HepG2 (cell line): ENCODE measurements at regions not wholly inside any gene's neighbourhood (a gene's known extent, or its start where the extent isn't known, plus 50 kb on each side); places are given as distances from the start of the nearest gene placed in this dataset.

Experiments used
- ATAC-seq: fragments of 200-7000 bp; cut with Tn5 transposase; 3 replicates; pipeline ENCODE4 v1.9.1; 2020; ENCODE audit warnings: mild to moderate bottlenecking, moderate library complexity
- BruUV-seq: library from RNA; stranded (reverse); fragments of 400-500 nt; replicated peaks from 2 replicates; lab custom pipeline; 2021; lab: Mats Ljungman, UMichigan
- CTCF ChIA-PET: fragments of 300-600 bp; formaldehyde crosslinking; extraction: SDS; loops from one replicate; lab custom pipeline; 2021; ENCODE audit warnings: low total read pairs, inconsistent platforms, low intra/inter-chr PET ratio; lab: Yijun Ruan, JAX
- POLR2A ChIA-PET: fragments of 350-600 bp; sonication (Branson Sonifier 250); formaldehyde crosslinking; loops from one replicate; lab custom pipeline; 2020; ENCODE audit warnings: antibody characterized with exemption, inconsistent platforms; lab: Yijun Ruan, JAX
- DNase-seq: peaks from one replicate; pipeline ENCODE4 v3.0.0-alpha.2; 2015; ENCODE audit warnings: low spot score
- FAIRE-seq: peaks from 3 replicates; lab custom pipeline; 2011; peaks lifted over from hg19 to GRCh38; lab: Jason Lieb, UNC
- H2AFZ ChIP-seq: one replicate; pipeline ENCODE4 v1.6.1; 2011; ENCODE audit warnings: low read length, inconsistent platforms
- H3K27ac ChIP-seq: fragments of 300-600 bp; 3 replicates; pipeline ENCODE4 v1.8.0; 2011; ENCODE audit warnings: mixed run types, mild to moderate bottlenecking, mixed read lengths, low read length, inconsistent platforms; ENCODE audit not compliant: insufficient read depth; ENCODE audit errors: extremely low read length
- H3K27me3 ChIP-seq, 2 experiments: fragments of 200-600 bp in 1 of 2; 2 replicates in 1 of 2; 3 replicates in 1 of 2; pipeline versions ENCODE4 v1.6.0 to v1.8.0; 2011; ENCODE audit warnings: low read length in 2 of 2, mild to moderate bottlenecking in 2 of 2, moderate library complexity in 2 of 2, inconsistent platforms in 1 of 2; ENCODE audit not compliant: insufficient read depth in 2 of 2, control insufficient read depth in 1 of 2
- H3K36me3 ChIP-seq, 2 experiments: fragments of 200-600 bp in 1 of 2; replicated peaks in 1 of 2; 2 replicates in 1 of 2; 3 replicates in 1 of 2; pipeline versions ENCODE4 v1.5.1 to v1.8.0; 2011; ENCODE audit warnings: low read length in 2 of 2, inconsistent platforms in 1 of 2; ENCODE audit not compliant: insufficient read depth in 2 of 2, control insufficient read depth in 1 of 2
- H3K4me1 ChIP-seq: 2 replicates; pipeline ENCODE4 v1.5.1; 2012; ENCODE audit warnings: low read length, inconsistent platforms; ENCODE audit not compliant: insufficient read depth
- H3K4me2 ChIP-seq: 2 replicates; pipeline ENCODE4 v1.6.0; 2011; ENCODE audit warnings: low read depth, low read length, inconsistent platforms
- H3K4me3 ChIP-seq, 3 experiments: fragments of 200-600 bp in 1 of 3; sonication (generic), shearing (Covaris generic) in 1 of 3; replicated peaks in 1 of 3; 2 replicates each; pipeline ENCODE4 v1.5.1; 2011 to 2016; ENCODE audit warnings: low read length in 3 of 3, inconsistent platforms in 2 of 3, low read depth in 2 of 3, mild to moderate bottlenecking in 2 of 3, control low read depth in 1 of 3, mixed read lengths in 1 of 3; ENCODE audit not compliant: insufficient read depth in 1 of 3
- H3K79me2 ChIP-seq: one replicate; pipeline ENCODE4 v1.6.1; 2011; ENCODE audit warnings: low read length, inconsistent platforms; ENCODE audit not compliant: insufficient read depth
- H3K9ac ChIP-seq: 2 replicates; pipeline ENCODE4 v1.6.0; 2011; ENCODE audit warnings: mild to moderate bottlenecking, low read depth, low read length, inconsistent platforms; ENCODE audit not compliant: insufficient read depth
- H3K9me3 ChIP-seq: 2 replicates; pipeline ENCODE4 v1.5.1; 2012; ENCODE audit warnings: mild to moderate bottlenecking, low read length
- H4K20me1 ChIP-seq: 2 replicates; pipeline ENCODE4 v1.6.0; 2011; ENCODE audit warnings: inconsistent platforms, mild to moderate bottlenecking, low read length, moderate library complexity; ENCODE audit not compliant: insufficient read depth
- CBFB ChIP-seq: sonication (generic); formaldehyde crosslinking; IDR thresholded peaks from 2 replicates; pipeline ENCODE4 v1.4.0; 2020; ENCODE audit warnings: missing genetic modification reagents
- MED8 ChIP-seq: sonication (generic); formaldehyde crosslinking; IDR thresholded peaks from 2 replicates; pipeline ENCODE4 v1.8.1; 2023; ENCODE audit warnings: mild to moderate bottlenecking, missing genetic modification reagents; ENCODE audit not compliant: insufficient replicate concordance
- PBX2 ChIP-seq: IDR thresholded peaks from 2 replicates; pipeline ENCODE4 v1.6.1; 2016; ENCODE audit warnings: control low read depth
- RAD21 ChIP-seq: fragments of 450-650 bp; formaldehyde crosslinking; IDR thresholded peaks from 2 replicates; pipeline ENCODE4 v1.5.0; 2020; ENCODE audit warnings: mild to moderate bottlenecking
- SMAD9 ChIP-seq: sonication (generic); formaldehyde crosslinking; IDR thresholded peaks from 2 replicates; pipeline ENCODE4 v1.5.1; 2020; ENCODE audit warnings: mild to moderate bottlenecking, missing genetic modification reagents
- SRSF9 ChIP-seq: fragments of 200-400 bp; formaldehyde crosslinking; IDR thresholded peaks from 2 replicates; pipeline ENCODE4 v1.6.1; 2018; ENCODE audit warnings: borderline replicate concordance, mild to moderate bottlenecking, low read depth, low read length; ENCODE audit not compliant: insufficient read depth, poor library complexity, severe bottlenecking
- TARDBP ChIP-seq: sonication (generic); formaldehyde crosslinking; IDR thresholded peaks from 2 replicates; pipeline ENCODE4 v1.8.0; 2022; ENCODE audit warnings: mild to moderate bottlenecking, missing genetic modification reagents
- TBX2 ChIP-seq: sonication (generic); formaldehyde crosslinking; IDR thresholded peaks from 2 replicates; pipeline ENCODE4 v1.5.0; 2020; ENCODE audit warnings: missing genetic modification reagents, mild to moderate bottlenecking, borderline replicate concordance
- TGIF2 ChIP-seq: IDR thresholded peaks from 2 replicates; pipeline ENCODE4 v1.6.1; 2016; ENCODE audit warnings: control low read depth, missing compliant biosample characterization
- THAP8 ChIP-seq: sonication (generic); formaldehyde crosslinking; IDR thresholded peaks from 2 replicates; pipeline ENCODE4 v1.5.1; 2020; ENCODE audit warnings: missing genetic modification reagents, mild to moderate bottlenecking, borderline replicate concordance
- TRIM24 ChIP-seq: sonication (generic); formaldehyde crosslinking; IDR thresholded peaks from 2 replicates; pipeline ENCODE4 v1.8.0; 2022; ENCODE audit warnings: mild to moderate bottlenecking, missing genetic modification reagents
- ZBTB20 ChIP-seq: sonication (generic); formaldehyde crosslinking; IDR thresholded peaks from 2 replicates; pipeline ENCODE4 v1.8.1; 2023; ENCODE audit warnings: missing genetic modification reagents, low read depth, mild to moderate bottlenecking, borderline replicate concordance
- ZNF17 ChIP-seq: sonication (generic); formaldehyde crosslinking; IDR thresholded peaks from 2 replicates; pipeline ENCODE4 v1.5.0; 2020; ENCODE audit warnings: mild to moderate bottlenecking, missing genetic modification reagents
- ZNF24 ChIP-seq: fragments of 450-650 bp; IDR thresholded peaks from 2 replicates; pipeline ENCODE4 v1.6.1; 2017; ENCODE audit warnings: antibody characterized with exemption, mild to moderate bottlenecking
- ZNF383 ChIP-seq: sonication (generic); formaldehyde crosslinking; IDR thresholded peaks from 2 replicates; pipeline ENCODE4 v1.4.0; 2020; ENCODE audit warnings: missing genetic modification reagents, mild to moderate bottlenecking, borderline replicate concordance
- ZNF501 ChIP-seq: sonication (generic); formaldehyde crosslinking; IDR thresholded peaks from 2 replicates; pipeline ENCODE4 v1.5.1; 2020; ENCODE audit warnings: mild to moderate bottlenecking, moderate library complexity, missing genetic modification reagents
- ZNF557 ChIP-seq: sonication (generic); formaldehyde crosslinking; IDR thresholded peaks from 2 replicates; pipeline ENCODE4 v1.4.0; 2020; ENCODE audit warnings: missing genetic modification reagents
- WGBS: methylation state at CpG from one replicate; pipeline ENCODE4 v1.1.6; 2017; ENCODE audit warnings: low lambda C conversion rate; 5-methylcytosine and 5-hydroxymethylcytosine counted together
- in situ Hi-C: cut with HindIII; loops from 2 replicates; pipeline ENCODE4 v1.10.0; 2017; ENCODE audit warnings: low pct_unique_long_range_greater_than_20kb; ENCODE audit not compliant: extremely low pct_ligation_motif_present
- intact Hi-C: fragments of 100-400 bp; cut with micrococcal nuclease; formaldehyde crosslinking; loops from one replicate; pipeline ENCODE4 v1.10.0; 2022; ENCODE audit not compliant: unreplicated experiment
- TF ChIP-seq, protein P1 (sequence below): sonication (generic); formaldehyde crosslinking; IDR thresholded peaks from 2 replicates; pipeline ENCODE4 v1.5.0; 2020; ENCODE audit warnings: missing genetic modification reagents

DNA sequence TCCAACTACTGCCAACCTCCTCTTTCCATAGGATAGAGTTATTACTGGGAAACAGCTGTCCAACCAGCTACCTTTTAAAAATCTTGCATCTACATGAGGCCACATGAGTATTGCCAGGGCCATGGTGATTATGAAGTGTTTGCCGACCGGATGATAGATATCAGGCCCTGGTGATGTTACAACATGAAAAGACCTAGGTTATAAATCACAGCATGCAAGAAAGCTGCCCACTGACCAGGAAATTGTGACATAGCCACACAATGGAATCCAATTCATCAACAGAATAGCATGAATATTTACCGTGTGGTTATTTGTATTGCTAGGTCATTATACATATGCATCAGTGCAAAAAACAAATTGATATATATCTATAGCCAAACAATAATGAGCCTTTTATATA is 517.0 kb downstream of the INHBA start (continued):
- TF ChIP-seq, protein P1, sequence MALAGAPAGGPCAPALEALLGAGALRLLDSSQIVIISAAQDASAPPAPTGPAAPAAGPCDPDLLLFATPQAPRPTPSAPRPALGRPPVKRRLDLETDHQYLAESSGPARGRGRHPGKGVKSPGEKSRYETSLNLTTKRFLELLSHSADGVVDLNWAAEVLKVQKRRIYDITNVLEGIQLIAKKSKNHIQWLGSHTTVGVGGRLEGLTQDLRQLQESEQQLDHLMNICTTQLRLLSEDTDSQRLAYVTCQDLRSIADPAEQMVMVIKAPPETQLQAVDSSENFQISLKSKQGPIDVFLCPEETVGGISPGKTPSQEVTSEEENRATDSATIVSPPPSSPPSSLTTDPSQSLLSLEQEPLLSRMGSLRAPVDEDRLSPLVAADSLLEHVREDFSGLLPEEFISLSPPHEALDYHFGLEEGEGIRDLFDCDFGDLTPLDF (CRISPR knock-in tag): no peak
- TF ChIP-seq PBX2 (CRISPR knock-in tag) (no peak), TARDBP (no peak), ZBTB20 (CRISPR knock-in tag) (no peak), ZNF501 (CRISPR knock-in tag) (no peak), MED8 (no peak), THAP8 (CRISPR knock-in tag) (no peak), CBFB (CRISPR knock-in tag) (no peak), TBX2 (CRISPR knock-in tag) (no peak)

DNA sequence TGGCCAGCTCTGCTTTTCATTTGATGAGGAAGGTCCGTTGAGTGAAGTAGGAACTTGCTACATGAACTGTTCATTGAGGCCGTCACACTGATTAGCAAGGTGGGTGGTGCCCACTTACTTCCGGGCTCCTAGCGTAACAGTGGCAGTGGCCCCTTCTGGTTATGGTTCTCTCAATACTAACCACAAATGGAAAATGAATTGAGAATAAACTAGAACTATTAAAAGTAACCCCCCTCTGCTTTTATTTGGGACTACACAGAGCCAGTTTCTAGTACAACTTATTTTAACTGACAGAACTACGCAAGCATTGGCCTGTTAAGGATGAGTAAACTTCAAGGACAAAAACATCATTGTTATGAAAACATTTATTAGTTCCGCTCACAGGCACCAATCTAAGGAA is 519.1 kb downstream of the INHBA start:
- POLR2A ChIA-PET: no interaction called here
- CTCF ChIA-PET: no interaction called here
- Histone ChIP-seq H3K27ac (no peak overlapping the region), H3K27me3 (no peaks in the 10 kb centered on the region), H4K20me1 (no peaks in the 10 kb centered on the region), H3K36me3 (no peaks in the 10 kb centered on the region), H3K9me3 (no peaks in the 10 kb centered on the region), H3K9ac (no peak overlapping the region), H3K4me1 (no peaks in the 10 kb centered on the region), H3K79me2 (no peaks in the 10 kb centered on the region), H3K4me2 (no peak overlapping the region), H3K4me3 (no peak overlapping the region), H2AFZ (no peak overlapping the region)
- WGBS: 29% methylated on average over 6 of the region's 6 CpGs
- TF ChIP-seq ZNF383 (CRISPR knock-in tag): no peak
- no peak for TF ChIP-seq SMAD9
- TF ChIP-seq ZNF24: no peak
- TF ChIP-seq TRIM24 (CRISPR knock-in tag): no peak
- no peak for TF ChIP-seq ZNF17
- no peak for TF ChIP-seq TGIF2 (CRISPR knock-in tag)
- no peak for TF ChIP-seq RAD21 (CRISPR knock-in tag)
- no peak for TF ChIP-seq ZNF557 (CRISPR knock-in tag)
- no peak for TF ChIP-seq SRSF9
- DNase-seq: no peak
- in situ Hi-C loops (no loop called here), intact Hi-C loops (no loop called here)
- no peak for FAIRE-seq
- ATAC-seq: no peak
- no TSS peak for BruUV-seq
